OCI-LY1 (cell line): ENCODE measurements at regions not wholly inside any gene's neighbourhood (a gene's known extent, or its start where the extent isn't known, plus 50 kb on each side); places are given as distances from the start of the nearest gene placed in this dataset.

Experiments
- H2AFZ ChIP-seq: fragments of 200-600 bp; sonication (generic), shearing (Covaris generic); 2 replicates; pipeline ENCODE4 v1.6.0; 2014; ENCODE audit warnings: antibody characterized with exemption, mild to moderate bottlenecking, low read length
- H3F3A ChIP-seq: fragments of 200-600 bp; sonication (generic), shearing (Covaris generic); 2 replicates; pipeline ENCODE4 v1.6.0; 2014; ENCODE audit warnings: mild to moderate bottlenecking, antibody characterized with exemption, low read length, moderate library complexity; ENCODE audit not compliant: insufficient read depth
- H3K27ac ChIP-seq: fragments of 200-600 bp; sonication (generic); 2 replicates; pipeline ENCODE4 v1.5.1; 2014; ENCODE audit warnings: low read length, mixed run types, mild to moderate bottlenecking, low read depth; ENCODE audit not compliant: poor library complexity, severe bottlenecking
- H3K27me3 ChIP-seq: fragments of 200-600 bp; sonication (generic); 2 replicates; pipeline ENCODE4 v1.6.0; 2014; ENCODE audit warnings: antibody characterized with exemption, mild to moderate bottlenecking, low read length, moderate library complexity; ENCODE audit not compliant: insufficient read depth
- H3K36me3 ChIP-seq: fragments of 200-600 bp; sonication (generic); 2 replicates; pipeline ENCODE4 v1.6.1; 2014; ENCODE audit warnings: mild to moderate bottlenecking, antibody characterized with exemption, low read length, moderate library complexity, mixed read lengths; ENCODE audit not compliant: insufficient read depth
- H3K4me1 ChIP-seq: fragments of 200-600 bp; sonication (generic); 2 replicates; pipeline ENCODE4 v1.5.1; 2014; ENCODE audit warnings: mild to moderate bottlenecking, low read length, moderate library complexity; ENCODE audit not compliant: insufficient read depth, severe bottlenecking
- H3K4me2 ChIP-seq: fragments of 200-600 bp; sonication (generic), shearing (Covaris generic); 2 replicates; pipeline ENCODE4 v1.6.1; 2014; ENCODE audit warnings: low read length
- H3K4me3 ChIP-seq: fragments of 200-600 bp; sonication (generic); 2 replicates; pipeline ENCODE4 v1.5.1; 2014; ENCODE audit warnings: low read length, low read depth, mild to moderate bottlenecking, mixed read lengths; ENCODE audit not compliant: poor library complexity, severe bottlenecking
- H3K79me2 ChIP-seq: fragments of 200-600 bp; shearing (Covaris generic); 2 replicates; pipeline ENCODE4 v1.6.1; 2016; ENCODE audit warnings: mixed run types, low read length, mixed read lengths; ENCODE audit not compliant: insufficient read depth
- H3K9ac ChIP-seq: fragments of 200-600 bp; sonication (generic), shearing (Covaris generic); 2 replicates; pipeline ENCODE4 v1.6.1; 2014; ENCODE audit warnings: mild to moderate bottlenecking, low read length, mixed read lengths
- H3K9me2 ChIP-seq: fragments of 200-600 bp; sonication (generic), shearing (Covaris generic); 2 replicates; pipeline ENCODE4 v1.6.1; 2014; ENCODE audit warnings: low read depth, mild to moderate bottlenecking, low read length, mixed read lengths
- H3K9me3 ChIP-seq: fragments of 200-600 bp; shearing (Covaris generic); 2 replicates; pipeline ENCODE4 v1.6.1; 2014; ENCODE audit warnings: low read length, mixed read lengths
- H4K20me1 ChIP-seq: fragments of 200-600 bp; sonication (generic), shearing (Covaris generic); 2 replicates; pipeline ENCODE4 v1.6.0; 2016; ENCODE audit warnings: mild to moderate bottlenecking, low read length; ENCODE audit not compliant: insufficient read depth
- CTCF ChIP-seq: fragments of 200-600 bp; sonication (generic), shearing (Covaris generic); IDR thresholded peaks from 2 replicates; pipeline ENCODE4 v1.5.1; 2017; ENCODE audit warnings: mild to moderate bottlenecking, antibody characterized with exemption, low read length, moderate library complexity, mixed read lengths
- EZH2 ChIP-seq: fragments of 200-600 bp; sonication (generic), shearing (Covaris generic); IDR thresholded peaks from 2 replicates; pipeline ENCODE4 v1.8.0; 2017; ENCODE audit warnings: borderline replicate concordance, mixed run types, mild to moderate bottlenecking, antibody characterized with exemption, low read length, moderate library complexity, mixed read lengths

- H3K27ac ChIP-seq, result no peak overlapping the region
- H3F3A ChIP-seq, result no peaks in the 10 kb centered on the region
- H3K4me2 ChIP-seq, result no peak overlapping the region
- H3K79me2 ChIP-seq, result no peaks in the 10 kb centered on the region
- no peaks in the 10 kb centered on the region for H3K27me3 ChIP-seq
- no peaks in the 10 kb centered on the region for H4K20me1 ChIP-seq
- no peak for TF ChIP-seq CTCF
- TF ChIP-seq EZH2, result no peak
- H3K9me2 ChIP-seq, result no peaks in the 10 kb centered on the region
- H3K9me3 ChIP-seq, result no peaks in the 10 kb centered on the region
- H2AFZ ChIP-seq, result no peak overlapping the region
- no peak overlapping the region for H3K9ac ChIP-seq
- no peaks in the 10 kb centered on the region for H3K4me1 ChIP-seq
- no peaks in the 10 kb centered on the region for H3K36me3 ChIP-seq
- no peak overlapping the region for H3K4me3 ChIP-seq
These were observed 295.1 kb downstream of the GBA3 start for GRCh38 chr4:22987870-22988269.

GRCh38 chr4:22986881-22987280, 294.1 kb downstream of the GBA3 start:
- no peaks in the 10 kb centered on the region for H3K4me1 ChIP-seq
- H3K4me3 ChIP-seq, result no peak overlapping the region
- H3K9me2 ChIP-seq, result no peaks in the 10 kb centered on the region
- no peaks in the 10 kb centered on the region for H3K79me2 ChIP-seq
- no peaks in the 10 kb centered on the region for H4K20me1 ChIP-seq
- H3F3A ChIP-seq, result no peaks in the 10 kb centered on the region
- no peaks in the 10 kb centered on the region for H3K9me3 ChIP-seq
- no peaks in the 10 kb centered on the region for H3K27me3 ChIP-seq
- no peak overlapping the region for H3K9ac ChIP-seq
- no peak overlapping the region for H2AFZ ChIP-seq
- no peak for TF ChIP-seq EZH2
- TF ChIP-seq CTCF, result no peak
- no peak overlapping the region for H3K4me2 ChIP-seq
- H3K36me3 ChIP-seq, result no peaks in the 10 kb centered on the region
- no peak overlapping the region for H3K27ac ChIP-seq

- no peak overlapping the region for H3K4me2 ChIP-seq
These were observed 293.5 kb downstream of the GBA3 start for GRCh38 chr4:22986262-22986661.

More at GRCh38 chr4:22986262-22986661, 293.5 kb downstream of the GBA3 start:
- Histone ChIP-seq H4K20me1 (no peaks in the 10 kb centered on the region), H3K4me3 (no peak overlapping the region), H3K9me3 (no peaks in the 10 kb centered on the region), H2AFZ (no peak overlapping the region), H3K9me2 (no peaks in the 10 kb centered on the region), H3K27ac (no peak overlapping the region), H3K9ac (no peak overlapping the region), H3F3A (no peaks in the 10 kb centered on the region), H3K27me3 (no peaks in the 10 kb centered on the region), H3K4me1 (no peaks in the 10 kb centered on the region), H3K36me3 (no peaks in the 10 kb centered on the region), H3K79me2 (no peaks in the 10 kb centered on the region)
- no peak for TF ChIP-seq CTCF
- TF ChIP-seq EZH2, result no peak
